KMS-11 (cell line): ENCODE measurements at regions not wholly inside any gene's neighbourhood (a gene's known extent, or its start where the extent isn't known, plus 50 kb on each side); places are given as distances from the start of the nearest gene placed in this dataset.

Experiments
- H2AFZ ChIP-seq: fragments of 200-600 bp; sonication (generic); 2 replicates; pipeline ENCODE4 v1.6.1; 2016; ENCODE audit warnings: antibody characterized with exemption, mixed run types, low read depth
- H3K27ac ChIP-seq: fragments of 200-600 bp; sonication (generic); 2 replicates; pipeline ENCODE4 v1.6.1; 2016; ENCODE audit warnings: mild to moderate bottlenecking, mixed run types
- H3K27me3 ChIP-seq: fragments of 200-600 bp; sonication (generic); 2 replicates; pipeline ENCODE4 v1.6.1; 2017; ENCODE audit warnings: mild to moderate bottlenecking, low read depth, mixed run types, moderate library complexity; ENCODE audit not compliant: insufficient read depth
- H3K36me3 ChIP-seq: fragments of 200-600 bp; sonication (generic); 2 replicates; pipeline ENCODE4 v1.6.1; 2017; ENCODE audit warnings: mild to moderate bottlenecking, mixed run types; ENCODE audit not compliant: insufficient read depth
- H3K4me1 ChIP-seq: fragments of 200-600 bp; sonication (generic); 2 replicates; pipeline ENCODE4 v1.6.1; 2016; ENCODE audit warnings: mild to moderate bottlenecking, low read depth, mixed run types; ENCODE audit not compliant: poor library complexity, severe bottlenecking
- H3K4me2 ChIP-seq: fragments of 200-600 bp; sonication (generic); 2 replicates; pipeline ENCODE4 v1.7.0; 2016; ENCODE audit warnings: mild to moderate bottlenecking, mixed run types
- H3K4me3 ChIP-seq: fragments of 200-600 bp; sonication (generic); IDR thresholded peaks from 2 replicates; pipeline ENCODE4 v1.6.1; 2017; ENCODE audit warnings: low read depth, low read length, mixed read lengths; ENCODE audit not compliant: insufficient read depth
- H3K79me2 ChIP-seq: fragments of 200-600 bp; sonication (generic); 2 replicates; pipeline ENCODE4 v1.6.1; 2016; ENCODE audit warnings: low read depth, mixed run types; ENCODE audit not compliant: insufficient read depth
- H3K9ac ChIP-seq: fragments of 200-600 bp; sonication (generic); 2 replicates; pipeline ENCODE4 v1.6.1; 2016; ENCODE audit warnings: mild to moderate bottlenecking, mixed run types
- H4K20me1 ChIP-seq: fragments of 200-600 bp; sonication (generic); 2 replicates; pipeline ENCODE4 v1.6.1; 2016; ENCODE audit warnings: mild to moderate bottlenecking, mixed run types; ENCODE audit not compliant: insufficient read depth
- CTCF ChIP-seq: fragments of 200-600 bp; sonication (generic); conservative IDR thresholded peaks from 2 replicates; pipeline ENCODE4 v1.6.1; 2017; ENCODE audit warnings: low read depth, mild to moderate bottlenecking, antibody characterized with exemption, low read length, moderate library complexity, mixed read lengths

DNA sequence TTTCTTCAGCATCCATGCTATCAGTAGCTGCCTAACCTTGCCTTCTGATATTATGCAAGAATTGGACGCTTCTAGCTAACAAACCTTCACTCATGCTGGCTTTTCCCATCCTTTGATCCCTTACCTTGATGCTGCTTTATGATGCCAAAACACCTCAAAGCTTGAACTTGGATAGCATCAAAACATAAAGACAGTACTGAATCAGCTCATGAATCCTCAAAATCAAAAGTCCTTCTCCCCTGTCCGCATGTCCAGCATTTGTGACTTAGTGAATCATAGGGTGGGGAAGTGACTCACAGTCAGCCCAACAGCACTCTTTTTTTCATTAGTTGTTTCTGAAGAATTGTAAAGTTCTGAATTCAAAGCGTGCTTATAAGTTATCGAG lies 89.5 kb upstream of the PIK3CG start:
- Histone ChIP-seq H3K4me2 (no peak overlapping the region), H3K79me2 (no peaks in the 10 kb centered on the region), H3K27ac (no peak overlapping the region), H3K36me3 (no peaks in the 10 kb centered on the region), H3K4me3 (no peak overlapping the region), H3K4me1 (no peaks in the 10 kb centered on the region), H2AFZ (no peak overlapping the region), H4K20me1 (no peaks in the 10 kb centered on the region), H3K9ac (no peak overlapping the region), H3K27me3 (no peaks in the 10 kb centered on the region)
- TF ChIP-seq CTCF, result no peak

- H2AFZ ChIP-seq, result no peak overlapping the region
- no peaks in the 10 kb centered on the region for H4K20me1 ChIP-seq
- H3K36me3 ChIP-seq, result no peaks in the 10 kb centered on the region
- H3K4me1 ChIP-seq, result no peaks in the 10 kb centered on the region
- H3K27me3 ChIP-seq, result no peaks in the 10 kb centered on the region
- no peak for TF ChIP-seq CTCF
- no peaks in the 10 kb centered on the region for H3K79me2 ChIP-seq
- no peak overlapping the region for H3K4me3 ChIP-seq
- no peak overlapping the region for H3K9ac ChIP-seq
- H3K27ac ChIP-seq, result no peak overlapping the region
- H3K4me2 ChIP-seq, result no peak overlapping the region
Measured at GRCh38 chr7:106775975-106776607, 89.0 kb upstream of the PIK3CG start.

DNA sequence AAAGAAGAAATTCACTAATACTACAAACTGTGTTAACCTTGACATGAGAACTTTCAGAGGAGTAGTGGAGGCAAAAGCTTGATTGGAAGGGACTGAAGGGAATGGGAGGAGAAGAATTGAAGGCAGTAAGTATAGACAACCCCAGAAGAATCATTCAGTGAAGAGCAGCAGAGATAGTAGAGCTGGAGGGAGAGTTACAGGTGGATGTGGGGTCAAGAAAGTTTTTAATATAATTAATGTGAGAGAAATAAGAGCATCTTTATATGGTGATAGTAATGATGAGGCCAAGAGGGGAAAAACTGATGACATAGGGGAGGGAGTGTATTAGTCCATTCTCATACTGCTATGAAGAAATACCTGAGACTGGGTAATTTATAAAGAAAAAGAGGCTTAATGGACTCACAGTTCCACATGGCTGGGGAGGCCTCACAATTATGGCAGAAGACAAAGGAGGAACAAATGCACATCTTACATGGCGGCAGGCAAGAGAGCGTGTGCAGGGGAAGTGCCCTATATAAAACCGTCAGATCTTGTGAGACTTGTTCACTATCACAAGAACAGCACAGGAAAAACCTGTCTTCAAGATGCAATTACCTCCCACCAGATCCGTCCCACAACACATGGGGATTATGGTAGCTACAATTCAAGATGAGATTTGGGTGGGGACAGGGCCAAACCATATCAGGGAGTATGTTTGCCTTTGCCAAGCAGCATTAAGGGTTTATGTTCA lies 88.3 kb upstream of the PIK3CG start:
- Histone ChIP-seq H4K20me1 (no peaks in the 10 kb centered on the region), H3K27ac (no peak overlapping the region), H3K4me3 (no peak overlapping the region), H2AFZ (no peak overlapping the region), H3K27me3 (no peaks in the 10 kb centered on the region), H3K4me2 (no peak overlapping the region), H3K36me3 (no peaks in the 10 kb centered on the region), H3K9ac (no peak overlapping the region), H3K4me1 (no peaks in the 10 kb centered on the region), H3K79me2 (no peaks in the 10 kb centered on the region)
- no peak for TF ChIP-seq CTCF

GRCh38 chr7:106777674-106778299 lies 87.3 kb upstream of the PIK3CG start:
- H3K4me1 ChIP-seq, result no peaks in the 10 kb centered on the region
- H3K4me2 ChIP-seq, result no peak overlapping the region
- H4K20me1 ChIP-seq, result no peaks in the 10 kb centered on the region
- no peaks in the 10 kb centered on the region for H3K79me2 ChIP-seq
- H3K27ac ChIP-seq, result no peak overlapping the region
- TF ChIP-seq CTCF, result no peak
- no peaks in the 10 kb centered on the region for H3K36me3 ChIP-seq
- no peak overlapping the region for H2AFZ ChIP-seq
- H3K9ac ChIP-seq, result no peak overlapping the region
- no peak overlapping the region for H3K4me3 ChIP-seq
- H3K27me3 ChIP-seq, result no peaks in the 10 kb centered on the region
